ENCODE measurements at regions not wholly inside any gene's neighbourhood (a gene's known extent, or its start where the extent isn't known, plus 50 kb on each side); places are given as distances from the start of the nearest gene placed in this dataset.
"Not testable (repeated sequence)": the region's sequence is repeated elsewhere in the genome, so short reads cannot be mapped to it uniquely, and the experiment has no call there.

DNA sequence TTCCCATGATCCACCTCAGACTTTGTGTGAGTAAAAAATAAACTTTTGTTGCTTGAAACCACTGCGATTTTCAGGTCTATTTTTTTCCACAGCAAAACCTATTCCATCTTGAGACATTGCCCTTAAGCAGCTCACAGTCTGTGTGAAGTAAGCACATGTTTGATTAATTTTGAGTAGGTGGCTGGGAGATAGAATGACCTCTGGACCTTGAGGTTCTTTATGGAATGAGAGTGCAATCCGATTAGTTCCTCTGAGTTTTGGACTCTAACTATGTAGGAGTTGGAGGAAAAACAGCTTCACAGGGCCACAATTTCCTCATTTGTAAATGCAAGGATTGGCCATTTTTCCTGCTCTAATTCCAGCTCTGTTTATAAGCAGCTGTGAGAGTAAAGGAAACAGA, 234.1 kb upstream of the IGFBP7 start:
- no peak overlapping the region for H3K27ac Mint-ChIP-seq (ENCODE audit: low read depth)
- peaks cover 10% of the 10 kb centered on the region for H3K9me3 Mint-ChIP-seq
- no peak for DNase-seq (ENCODE audit: low spot score in 2 of 2)
- no peak overlapping the region for H3K4me3 Mint-ChIP-seq
- H3K36me3 Mint-ChIP-seq (ENCODE audit: insufficient read depth): no peaks in the 10 kb centered on the region
- H3K4me1 Mint-ChIP-seq: no peaks in the 10 kb centered on the region
- H3K27me3 Mint-ChIP-seq: no peaks in the 10 kb centered on the region
- ATAC-seq (replicated peaks; ENCODE audit: extremely low read depth, poor library complexity, severe bottlenecking): no peak

DNA sequence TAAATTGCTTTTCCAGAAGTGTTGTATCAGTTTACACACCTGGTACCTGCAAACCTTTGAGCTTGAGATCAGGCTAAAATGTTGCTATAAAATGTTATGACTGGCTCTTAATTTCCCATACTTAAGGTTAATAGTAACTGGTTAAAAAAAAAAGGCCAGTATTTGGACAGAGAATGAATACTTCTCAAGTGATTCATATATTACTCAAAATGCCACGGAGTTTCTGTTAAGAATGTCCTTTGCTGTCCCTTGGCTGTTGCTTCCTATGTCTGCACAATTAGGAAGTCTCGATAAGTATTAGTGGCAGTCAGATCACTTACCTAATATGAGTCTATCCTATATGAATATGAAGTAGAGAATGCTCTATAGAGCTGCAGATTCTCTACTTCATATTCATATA, 232.2 kb upstream of the IGFBP7 start:
- Mint-ChIP-seq H3K4me1 (no peaks in the 10 kb centered on the region), H3K9me3 (peaks cover 11% of the 10 kb centered on the region), H3K4me3 (no peak overlapping the region), H3K27ac (ENCODE audit: low read depth) (no peak overlapping the region), H3K27me3 (no peaks in the 10 kb centered on the region), H3K36me3 (ENCODE audit: insufficient read depth) (no peaks in the 10 kb centered on the region)
- ATAC-seq (replicated peaks; ENCODE audit: extremely low read depth, poor library complexity, severe bottlenecking) (no peak), DNase-seq (ENCODE audit: low spot score in 2 of 2) (no peak)

DNA sequence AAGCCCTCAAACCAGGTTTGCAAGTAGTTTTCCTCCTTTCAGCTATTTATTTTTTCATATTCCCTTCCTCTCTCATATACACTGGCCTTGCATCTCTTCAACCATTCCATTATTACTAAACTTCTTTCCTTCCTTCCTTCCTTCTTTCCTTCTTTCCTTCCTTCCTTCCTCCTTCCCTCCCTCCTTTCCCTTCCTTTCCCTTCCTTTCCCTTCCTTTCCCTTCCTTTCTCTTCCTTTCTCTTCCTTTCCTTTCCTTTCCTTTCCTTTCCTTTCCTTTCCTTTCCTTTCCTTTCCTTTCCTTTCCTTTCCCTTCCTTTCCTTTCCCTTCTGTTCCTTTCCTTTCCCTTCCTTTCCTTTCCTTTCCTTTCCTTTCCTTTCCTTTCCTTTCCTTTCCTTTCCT, 228.7 kb upstream of the IGFBP7 start:
- not testable (repeated sequence) for H3K4me1 Mint-ChIP-seq; H3K4me3 Mint-ChIP-seq; DNase-seq (ENCODE audit: low spot score in 2 of 2); H3K36me3 Mint-ChIP-seq (ENCODE audit: insufficient read depth); ATAC-seq (replicated peaks; ENCODE audit: extremely low read depth, poor library complexity, severe bottlenecking); H3K27ac Mint-ChIP-seq (ENCODE audit: low read depth); H3K27me3 Mint-ChIP-seq
- peaks cover 16% of the 10 kb centered on the region for H3K9me3 Mint-ChIP-seq

DNA sequence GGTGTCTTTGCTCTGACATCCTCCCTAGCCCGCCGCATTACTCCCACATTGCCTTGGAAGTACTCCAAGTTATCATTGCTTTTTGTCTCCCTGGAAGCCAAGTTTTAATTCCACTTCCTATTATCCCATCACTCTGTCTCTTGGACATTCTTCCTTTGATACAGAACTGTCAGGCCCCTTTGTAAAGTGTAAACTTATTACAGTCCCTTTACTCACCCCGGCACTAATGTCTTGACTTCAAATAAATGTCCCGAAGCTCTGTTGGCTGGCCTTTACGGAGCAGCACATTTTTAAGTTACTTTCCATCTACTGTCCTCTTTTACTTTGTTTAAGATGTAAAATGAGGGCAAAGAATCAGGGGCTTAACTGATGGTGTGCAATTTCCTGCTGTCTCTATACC, 223.5 kb upstream of the IGFBP7 start:
- Mint-ChIP-seq H3K36me3 (ENCODE audit: insufficient read depth) (no peaks in the 10 kb centered on the region), H3K9me3 (peaks cover 7% of the 10 kb centered on the region), H3K4me1 (no peaks in the 10 kb centered on the region), H3K4me3 (no peak overlapping the region), H3K27ac (ENCODE audit: low read depth) (no peak overlapping the region), H3K27me3 (no peaks in the 10 kb centered on the region)
- DNase-seq (ENCODE audit: low spot score in 2 of 2) (no peak), ATAC-seq (replicated peaks; ENCODE audit: extremely low read depth, poor library complexity, severe bottlenecking) (no peak)

DNA sequence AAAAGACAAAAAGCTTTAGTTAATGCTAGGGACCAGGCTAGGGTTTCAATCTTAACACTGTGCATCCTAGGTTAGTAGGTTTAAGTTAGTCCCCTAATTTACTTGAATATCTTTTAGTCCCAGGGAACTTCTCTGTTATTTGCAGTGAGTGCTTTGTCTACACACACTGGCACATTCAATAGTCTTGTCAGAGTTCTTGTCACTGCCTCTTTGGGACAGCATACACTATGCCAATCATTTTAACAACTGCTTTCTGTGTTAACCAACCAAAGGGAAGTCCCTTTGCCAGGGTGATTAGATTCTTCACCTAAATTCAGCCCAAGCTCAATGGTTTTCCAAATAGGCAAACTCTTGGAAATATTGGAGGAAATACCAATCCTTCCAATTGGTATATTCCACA, 221.8 kb upstream of the IGFBP7 start:
- no peak overlapping the region for H3K27ac Mint-ChIP-seq (ENCODE audit: low read depth)
- DNase-seq (ENCODE audit: low spot score in 2 of 2) (no peak), ATAC-seq (replicated peaks; ENCODE audit: extremely low read depth, poor library complexity, severe bottlenecking) (no peak)

DNA sequence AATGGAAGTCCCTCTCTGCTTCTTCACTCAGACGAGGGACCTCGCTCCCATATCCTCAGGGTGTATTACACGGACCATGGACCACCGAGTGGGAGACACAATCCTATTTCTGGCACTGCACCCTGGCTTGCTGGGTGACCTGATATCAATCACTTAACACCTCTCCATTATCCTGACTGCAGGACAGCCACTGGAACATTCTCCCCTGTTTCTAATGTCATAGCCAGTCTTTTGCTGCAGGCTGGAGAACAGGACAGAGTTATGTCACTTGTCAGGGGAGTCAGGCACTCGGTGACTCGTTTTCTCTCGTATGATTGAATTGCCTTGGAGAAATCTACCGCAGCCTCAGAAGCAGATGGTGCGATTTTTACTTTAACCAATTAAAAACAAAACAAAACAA, 219.1 kb upstream of the IGFBP7 start:
- H3K9me3 Mint-ChIP-seq: no peaks in the 10 kb centered on the region
- no peaks in the 10 kb centered on the region for H3K36me3 Mint-ChIP-seq (ENCODE audit: insufficient read depth)
- DNase-seq (ENCODE audit: low spot score in 2 of 2): no peak
- no peak for ATAC-seq (replicated peaks; ENCODE audit: extremely low read depth, poor library complexity, severe bottlenecking)
- no peak overlapping the region for H3K27ac Mint-ChIP-seq (ENCODE audit: low read depth)
- no peak overlapping the region for H3K4me3 Mint-ChIP-seq
- no peaks in the 10 kb centered on the region for H3K27me3 Mint-ChIP-seq
- no peaks in the 10 kb centered on the region for H3K4me1 Mint-ChIP-seq

More for the DNA sequence above, 221.8 kb upstream of the IGFBP7 start:
- H3K4me1 Mint-ChIP-seq: no peaks in the 10 kb centered on the region
- H3K4me3 Mint-ChIP-seq: no peak overlapping the region
- no peaks in the 10 kb centered on the region for H3K36me3 Mint-ChIP-seq (ENCODE audit: insufficient read depth)
- no peaks in the 10 kb centered on the region for H3K27me3 Mint-ChIP-seq
- H3K9me3 Mint-ChIP-seq: peaks cover 5% of the 10 kb centered on the region

DNA sequence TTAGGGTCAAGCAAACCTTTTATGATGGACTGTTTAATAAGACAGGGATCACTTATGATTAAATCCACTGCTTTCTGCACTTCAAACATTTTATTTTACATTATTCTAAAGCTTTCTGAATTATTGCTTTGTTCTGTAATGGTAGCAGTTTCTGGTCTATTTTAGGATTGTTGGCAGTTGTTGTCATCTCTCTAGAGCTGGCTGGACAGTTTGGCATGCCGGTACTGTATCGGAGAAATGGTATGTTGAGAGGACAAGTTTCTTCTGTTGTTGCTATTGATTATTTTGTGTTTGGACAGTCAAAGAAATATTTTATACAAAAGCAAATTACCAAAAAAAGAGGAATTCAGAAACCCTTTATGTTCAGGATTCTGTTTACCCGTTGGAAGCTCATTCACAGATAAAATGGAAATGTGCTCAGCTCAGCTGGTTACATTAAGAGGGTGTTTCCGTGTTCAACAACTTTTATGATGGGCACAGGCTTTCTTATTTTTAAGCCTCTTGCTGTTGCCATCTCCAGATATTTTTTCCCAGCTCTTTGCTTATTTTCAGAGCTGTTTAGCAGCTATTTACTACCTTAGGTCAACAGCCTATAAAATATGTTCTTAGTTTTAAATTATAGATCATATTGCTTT, 214.6 kb upstream of the IGFBP7 start:
- Mint-ChIP-seq H3K27ac (ENCODE audit: low read depth) (no peak overlapping the region), H3K27me3 (no peaks in the 10 kb centered on the region), H3K4me3 (no peak overlapping the region), H3K36me3 (ENCODE audit: insufficient read depth) (no peaks in the 10 kb centered on the region), H3K4me1 (no peaks in the 10 kb centered on the region), H3K9me3 (no peaks in the 10 kb centered on the region)
- DNase-seq (ENCODE audit: low spot score in 2 of 2) (no peak), ATAC-seq (replicated peaks; ENCODE audit: extremely low read depth, poor library complexity, severe bottlenecking) (no peak)

DNA sequence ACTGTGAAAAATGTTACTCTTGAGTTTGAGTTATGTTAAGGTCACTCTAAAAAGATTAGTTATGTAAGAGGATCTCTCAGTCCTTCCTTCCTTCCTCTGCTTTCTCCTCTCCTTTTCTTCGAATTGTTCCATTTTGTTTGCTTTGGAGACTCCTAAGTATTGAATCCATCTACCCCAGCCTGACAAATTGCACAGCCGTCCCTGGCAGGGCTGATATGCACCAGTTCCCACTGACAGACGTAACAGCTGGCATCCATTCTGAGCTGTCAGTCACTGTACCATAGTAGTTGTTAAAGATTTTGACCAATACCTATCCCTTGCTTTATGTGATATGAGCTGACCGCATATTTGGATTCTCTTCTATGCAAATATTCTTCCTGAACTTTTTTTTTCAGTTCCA, 210.7 kb upstream of the IGFBP7 start:
- Mint-ChIP-seq H3K36me3 (ENCODE audit: insufficient read depth) (no peaks in the 10 kb centered on the region), H3K9me3 (peaks cover under 1% of the 10 kb centered on the region), H3K27ac (ENCODE audit: low read depth) (no peak overlapping the region), H3K27me3 (no peaks in the 10 kb centered on the region), H3K4me1 (no peaks in the 10 kb centered on the region), H3K4me3 (no peak overlapping the region)
- no peak for DNase-seq (ENCODE audit: low spot score in 2 of 2)
- ATAC-seq (replicated peaks; ENCODE audit: extremely low read depth, poor library complexity, severe bottlenecking): no peak

DNA sequence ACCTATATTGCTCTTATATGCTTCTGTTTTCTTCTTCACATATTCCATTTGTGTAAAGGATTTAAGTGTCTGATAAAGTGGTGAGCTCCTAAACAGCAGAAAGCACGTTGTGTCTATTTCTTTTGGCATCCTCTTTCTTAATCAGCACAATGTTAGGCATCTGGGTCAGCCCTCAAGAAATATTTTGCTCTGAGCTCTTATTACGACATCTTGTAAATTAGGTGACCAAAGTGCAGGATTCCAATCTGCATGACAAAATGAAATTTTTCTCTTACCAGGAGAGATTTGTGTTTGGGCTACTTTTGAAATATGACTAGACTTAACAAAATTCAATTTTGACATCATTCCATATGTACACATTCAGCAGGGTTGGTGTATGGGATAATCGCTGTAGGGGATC, 210.0 kb upstream of the IGFBP7 start:
- DNase-seq (ENCODE audit: low spot score in 2 of 2) (no peak), ATAC-seq (replicated peaks; ENCODE audit: extremely low read depth, poor library complexity, severe bottlenecking) (no peak)
- no peak overlapping the region for H3K27ac Mint-ChIP-seq (ENCODE audit: low read depth)
- H3K36me3 Mint-ChIP-seq (ENCODE audit: insufficient read depth): no peaks in the 10 kb centered on the region
- no peak overlapping the region for H3K4me3 Mint-ChIP-seq
- no peaks in the 10 kb centered on the region for H3K27me3 Mint-ChIP-seq
- H3K4me1 Mint-ChIP-seq: no peaks in the 10 kb centered on the region
- peaks cover 6% of the 10 kb centered on the region for H3K9me3 Mint-ChIP-seq

DNA sequence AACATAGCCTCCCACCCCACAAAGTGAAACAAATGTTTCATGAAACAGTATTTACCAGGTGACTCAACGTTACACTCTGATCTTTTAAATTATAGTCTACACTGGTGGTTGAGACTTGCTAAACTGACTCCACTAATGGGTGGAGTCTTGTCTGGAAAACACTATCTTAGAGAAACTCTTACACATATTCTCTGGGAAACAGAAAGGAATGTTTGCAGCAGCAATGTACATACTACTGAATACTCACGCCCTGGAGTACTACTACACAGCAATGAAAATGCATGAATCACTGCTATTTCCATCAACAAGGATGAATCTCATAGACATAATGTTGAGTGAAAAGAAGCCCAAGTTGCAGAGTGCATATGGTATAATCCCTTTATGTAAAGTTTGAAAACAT, 208.5 kb upstream of the IGFBP7 start:
- Mint-ChIP-seq H3K27me3 (no peaks in the 10 kb centered on the region), H3K36me3 (ENCODE audit: insufficient read depth) (no peaks in the 10 kb centered on the region), H3K27ac (ENCODE audit: low read depth) (no peak overlapping the region), H3K9me3 (peaks cover 6% of the 10 kb centered on the region), H3K4me1 (no peaks in the 10 kb centered on the region), H3K4me3 (no peak overlapping the region)
- DNase-seq (ENCODE audit: low spot score in 2 of 2) (no peak), ATAC-seq (replicated peaks; ENCODE audit: extremely low read depth, poor library complexity, severe bottlenecking) (no peak)

DNA sequence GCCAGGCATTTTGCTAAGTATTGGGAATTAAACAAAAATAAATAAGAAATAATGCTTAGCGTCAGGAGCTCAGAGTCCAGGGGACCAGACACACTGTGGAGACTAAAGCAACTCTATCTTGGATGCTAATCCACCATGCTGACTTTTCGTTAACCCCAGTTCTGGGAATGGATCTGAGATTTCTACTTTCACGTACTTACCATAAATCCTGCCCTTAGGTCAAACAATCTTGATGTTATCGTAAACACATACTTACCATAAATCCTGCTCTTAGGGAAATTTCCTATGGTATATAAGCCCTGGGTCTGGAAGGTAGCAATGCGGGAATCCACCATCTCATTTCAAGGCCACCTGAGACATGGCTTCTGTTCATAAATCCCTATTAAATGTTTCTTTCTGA, 204.5 kb upstream of the IGFBP7 start:
- Mint-ChIP-seq H3K27ac (ENCODE audit: low read depth) (no peak overlapping the region), H3K36me3 (ENCODE audit: insufficient read depth) (no peaks in the 10 kb centered on the region), H3K4me1 (no peaks in the 10 kb centered on the region), H3K4me3 (no peak overlapping the region), H3K27me3 (no peaks in the 10 kb centered on the region), H3K9me3 (peaks cover 6% of the 10 kb centered on the region)
- ATAC-seq (replicated peaks; ENCODE audit: extremely low read depth, poor library complexity, severe bottlenecking) (no peak), DNase-seq (ENCODE audit: low spot score in 2 of 2) (no peak)

DNA sequence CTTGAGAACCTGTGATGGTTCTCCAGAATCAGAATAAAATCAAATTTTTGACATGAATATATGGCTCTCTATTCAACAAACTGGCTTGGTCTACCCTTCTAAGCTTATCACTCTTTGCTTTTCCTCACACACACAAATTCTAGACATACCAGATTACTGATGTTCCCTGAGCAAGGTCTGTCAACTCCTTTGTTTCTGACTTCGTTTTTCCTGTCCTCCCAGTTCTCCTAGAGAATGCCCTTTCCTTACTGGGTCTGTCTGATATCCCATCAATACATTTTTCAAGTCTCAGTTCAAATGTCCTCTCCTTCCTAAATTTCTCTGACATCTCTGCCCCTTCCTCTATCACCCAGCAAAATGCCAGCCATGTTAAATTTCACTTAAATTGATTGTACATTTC, 202.1 kb upstream of the IGFBP7 start:
- Mint-ChIP-seq H3K4me1 (no peaks in the 10 kb centered on the region), H3K4me3 (no peak overlapping the region), H3K27ac (ENCODE audit: low read depth) (no peak overlapping the region), H3K27me3 (no peaks in the 10 kb centered on the region), H3K36me3 (ENCODE audit: insufficient read depth) (no peaks in the 10 kb centered on the region), H3K9me3 (peaks cover 6% of the 10 kb centered on the region)
- no peak for DNase-seq (ENCODE audit: low spot score in 2 of 2)
- ATAC-seq (replicated peaks; ENCODE audit: extremely low read depth, poor library complexity, severe bottlenecking): no peak

DNA sequence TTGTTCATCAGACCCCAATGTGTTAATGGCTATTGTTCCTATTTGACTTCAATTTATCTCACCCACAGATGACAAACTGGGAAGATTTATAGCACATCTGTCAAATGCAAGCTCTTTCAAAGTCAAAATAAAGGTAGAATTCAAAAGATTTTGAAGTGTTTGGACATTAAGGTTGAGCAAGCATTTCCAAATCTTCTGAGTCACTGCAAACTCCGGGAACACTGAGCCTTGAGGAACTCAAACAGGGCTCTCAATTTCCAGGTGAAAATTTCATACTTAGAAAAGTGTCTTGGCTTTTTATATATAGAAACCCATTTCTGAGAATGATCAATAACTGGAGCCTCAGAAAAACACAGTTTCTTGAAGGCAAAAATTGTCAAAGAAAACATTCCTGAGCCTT, 199.5 kb upstream of the IGFBP7 start:
- no peak overlapping the region for H3K4me3 Mint-ChIP-seq
- no peaks in the 10 kb centered on the region for H3K36me3 Mint-ChIP-seq (ENCODE audit: insufficient read depth)
- H3K9me3 Mint-ChIP-seq: peaks cover 5% of the 10 kb centered on the region
- no peak overlapping the region for H3K27ac Mint-ChIP-seq (ENCODE audit: low read depth)
- no peak for ATAC-seq (replicated peaks; ENCODE audit: extremely low read depth, poor library complexity, severe bottlenecking)
- no peaks in the 10 kb centered on the region for H3K27me3 Mint-ChIP-seq
- H3K4me1 Mint-ChIP-seq: no peaks in the 10 kb centered on the region
- no peak for DNase-seq (ENCODE audit: low spot score in 2 of 2)

DNA sequence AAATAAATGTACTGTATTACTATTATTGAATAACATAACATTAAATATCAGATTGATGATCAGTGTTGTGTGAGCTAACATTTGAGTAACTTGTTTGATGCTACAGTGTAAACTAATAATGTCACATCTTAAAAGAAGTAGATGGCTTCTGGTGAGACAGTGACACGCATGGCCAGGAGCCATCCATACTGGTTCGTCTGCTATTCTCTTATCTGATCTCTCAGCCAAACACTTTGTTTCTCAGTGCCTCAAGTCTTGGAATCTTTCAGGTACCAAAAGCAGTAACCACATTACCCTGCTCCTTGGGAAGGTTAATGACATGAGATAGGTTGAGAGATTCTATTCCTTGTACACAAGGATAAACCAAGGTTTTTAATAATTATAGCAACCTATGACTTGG, 198.1 kb upstream of the IGFBP7 start:
- ATAC-seq (replicated peaks; ENCODE audit: extremely low read depth, poor library complexity, severe bottlenecking) (no peak), DNase-seq (ENCODE audit: low spot score in 2 of 2) (no peak)
- Mint-ChIP-seq H3K27me3 (no peaks in the 10 kb centered on the region), H3K27ac (ENCODE audit: low read depth) (no peak overlapping the region), H3K9me3 (peaks cover 5% of the 10 kb centered on the region), H3K4me1 (no peaks in the 10 kb centered on the region), H3K4me3 (no peak overlapping the region), H3K36me3 (ENCODE audit: insufficient read depth) (no peaks in the 10 kb centered on the region)

Data from central memory CD8-positive, alpha-beta T cell (primary cell).